KMS-11 (cell line): ENCODE measurements at regions not wholly inside any gene's neighbourhood (a gene's known extent, or its start where the extent isn't known, plus 50 kb on each side); places are given as distances from the start of the nearest gene placed in this dataset.

Experiments
- H2AFZ ChIP-seq: fragments of 200-600 bp; sonication (generic); 2 replicates; pipeline ENCODE4 v1.6.1; 2016; ENCODE audit warnings: antibody characterized with exemption, mixed run types, low read depth
- H3K27ac ChIP-seq: fragments of 200-600 bp; sonication (generic); 2 replicates; pipeline ENCODE4 v1.6.1; 2016; ENCODE audit warnings: mild to moderate bottlenecking, mixed run types
- H3K27me3 ChIP-seq: fragments of 200-600 bp; sonication (generic); 2 replicates; pipeline ENCODE4 v1.6.1; 2017; ENCODE audit warnings: mild to moderate bottlenecking, low read depth, mixed run types, moderate library complexity; ENCODE audit not compliant: insufficient read depth
- H3K36me3 ChIP-seq: fragments of 200-600 bp; sonication (generic); 2 replicates; pipeline ENCODE4 v1.6.1; 2017; ENCODE audit warnings: mild to moderate bottlenecking, mixed run types; ENCODE audit not compliant: insufficient read depth
- H3K4me1 ChIP-seq: fragments of 200-600 bp; sonication (generic); 2 replicates; pipeline ENCODE4 v1.6.1; 2016; ENCODE audit warnings: mild to moderate bottlenecking, low read depth, mixed run types; ENCODE audit not compliant: poor library complexity, severe bottlenecking
- H3K4me2 ChIP-seq: fragments of 200-600 bp; sonication (generic); 2 replicates; pipeline ENCODE4 v1.7.0; 2016; ENCODE audit warnings: mild to moderate bottlenecking, mixed run types
- H3K4me3 ChIP-seq: fragments of 200-600 bp; sonication (generic); IDR thresholded peaks from 2 replicates; pipeline ENCODE4 v1.6.1; 2017; ENCODE audit warnings: low read depth, low read length, mixed read lengths; ENCODE audit not compliant: insufficient read depth
- H3K79me2 ChIP-seq: fragments of 200-600 bp; sonication (generic); 2 replicates; pipeline ENCODE4 v1.6.1; 2016; ENCODE audit warnings: low read depth, mixed run types; ENCODE audit not compliant: insufficient read depth
- H3K9ac ChIP-seq: fragments of 200-600 bp; sonication (generic); 2 replicates; pipeline ENCODE4 v1.6.1; 2016; ENCODE audit warnings: mild to moderate bottlenecking, mixed run types
- H4K20me1 ChIP-seq: fragments of 200-600 bp; sonication (generic); 2 replicates; pipeline ENCODE4 v1.6.1; 2016; ENCODE audit warnings: mild to moderate bottlenecking, mixed run types; ENCODE audit not compliant: insufficient read depth
- TF ChIP-seq, protein P1 (sequence below): fragments of 200-600 bp; sonication (generic); conservative IDR thresholded peaks from 2 replicates; pipeline ENCODE4 v1.6.1; 2017; ENCODE audit warnings: low read depth, mild to moderate bottlenecking, antibody characterized with exemption, low read length, moderate library complexity, mixed read lengths

DNA sequence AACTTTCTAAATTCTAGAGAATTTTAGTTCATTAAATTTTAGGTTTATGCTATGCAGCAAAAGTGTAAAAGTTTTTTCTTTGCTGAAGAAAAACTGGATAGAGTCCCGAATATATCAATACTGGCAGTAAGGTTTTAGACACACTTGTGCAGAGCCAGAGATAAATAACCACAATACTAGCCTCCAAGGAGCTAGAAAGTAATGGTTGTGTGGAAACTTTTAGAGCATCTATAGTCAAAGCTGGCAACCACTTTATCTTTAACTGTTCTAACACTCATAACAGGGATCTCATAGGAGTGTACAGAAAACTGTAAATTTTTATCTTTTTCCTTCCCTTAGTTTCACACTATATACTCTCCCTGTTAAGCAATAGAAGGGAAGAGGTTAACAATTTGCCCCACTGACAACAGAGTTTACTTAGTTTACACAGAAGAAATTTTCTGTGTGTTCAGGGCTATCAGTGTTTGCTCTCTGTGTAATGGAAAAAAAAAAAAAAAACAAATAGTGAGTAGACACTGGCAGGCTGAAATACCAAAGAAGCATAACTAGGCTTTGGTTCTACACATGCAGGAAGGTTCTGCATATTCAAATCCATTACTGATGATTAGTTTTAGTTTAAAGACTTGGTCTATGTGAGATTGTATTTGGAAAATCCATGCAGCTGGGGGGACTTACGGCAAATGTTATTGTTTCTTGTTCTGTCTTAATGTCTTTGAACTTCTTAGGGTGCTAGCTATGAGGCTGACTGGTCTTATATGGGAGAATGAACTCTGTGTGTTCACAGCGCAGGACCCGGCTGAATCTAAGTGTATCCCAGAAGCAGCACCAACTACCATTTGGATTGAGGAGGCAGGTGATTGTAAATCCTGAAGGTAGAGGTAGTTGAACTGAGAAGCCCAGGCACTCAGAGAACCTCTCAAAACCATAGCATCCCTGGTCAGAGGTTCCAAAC is 187.6 kb downstream of the PCSK1 start:
- H3K4me1 ChIP-seq, result no peaks in the 10 kb centered on the region
- no peak overlapping the region for H2AFZ ChIP-seq
- H3K79me2 ChIP-seq, result no peaks in the 10 kb centered on the region
- H3K9ac ChIP-seq, result no peak overlapping the region
- no peaks in the 10 kb centered on the region for H4K20me1 ChIP-seq
- no peak overlapping the region for H3K4me3 ChIP-seq
- no peaks in the 10 kb centered on the region for H3K27me3 ChIP-seq
- no peak overlapping the region for H3K27ac ChIP-seq
- TF ChIP-seq, protein P1, sequence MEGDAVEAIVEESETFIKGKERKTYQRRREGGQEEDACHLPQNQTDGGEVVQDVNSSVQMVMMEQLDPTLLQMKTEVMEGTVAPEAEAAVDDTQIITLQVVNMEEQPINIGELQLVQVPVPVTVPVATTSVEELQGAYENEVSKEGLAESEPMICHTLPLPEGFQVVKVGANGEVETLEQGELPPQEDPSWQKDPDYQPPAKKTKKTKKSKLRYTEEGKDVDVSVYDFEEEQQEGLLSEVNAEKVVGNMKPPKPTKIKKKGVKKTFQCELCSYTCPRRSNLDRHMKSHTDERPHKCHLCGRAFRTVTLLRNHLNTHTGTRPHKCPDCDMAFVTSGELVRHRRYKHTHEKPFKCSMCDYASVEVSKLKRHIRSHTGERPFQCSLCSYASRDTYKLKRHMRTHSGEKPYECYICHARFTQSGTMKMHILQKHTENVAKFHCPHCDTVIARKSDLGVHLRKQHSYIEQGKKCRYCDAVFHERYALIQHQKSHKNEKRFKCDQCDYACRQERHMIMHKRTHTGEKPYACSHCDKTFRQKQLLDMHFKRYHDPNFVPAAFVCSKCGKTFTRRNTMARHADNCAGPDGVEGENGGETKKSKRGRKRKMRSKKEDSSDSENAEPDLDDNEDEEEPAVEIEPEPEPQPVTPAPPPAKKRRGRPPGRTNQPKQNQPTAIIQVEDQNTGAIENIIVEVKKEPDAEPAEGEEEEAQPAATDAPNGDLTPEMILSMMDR, result no peak
- no peak overlapping the region for H3K4me2 ChIP-seq
- no peaks in the 10 kb centered on the region for H3K36me3 ChIP-seq

DNA sequence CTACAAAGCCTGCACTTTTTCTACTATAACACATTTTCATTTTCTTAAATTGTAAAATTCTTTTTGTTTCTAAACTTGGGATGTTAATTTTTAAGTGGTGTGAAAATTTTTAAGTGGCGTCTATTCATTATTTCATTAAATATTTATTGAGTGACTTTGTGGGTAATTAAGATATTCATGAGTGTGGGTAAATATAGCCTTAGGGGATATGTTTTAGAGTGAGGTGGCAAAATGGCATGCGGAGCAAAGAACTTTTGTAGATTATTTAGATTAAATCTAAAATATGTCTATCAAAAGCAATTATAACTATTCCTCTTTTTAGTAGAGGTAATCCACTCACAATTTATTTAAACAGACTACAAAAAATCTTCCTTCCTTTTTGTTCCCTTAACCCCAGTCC is 188.4 kb downstream of the PCSK1 start:
- no peak overlapping the region for H3K4me2 ChIP-seq
- H3K4me1 ChIP-seq, result no peaks in the 10 kb centered on the region

DNA sequence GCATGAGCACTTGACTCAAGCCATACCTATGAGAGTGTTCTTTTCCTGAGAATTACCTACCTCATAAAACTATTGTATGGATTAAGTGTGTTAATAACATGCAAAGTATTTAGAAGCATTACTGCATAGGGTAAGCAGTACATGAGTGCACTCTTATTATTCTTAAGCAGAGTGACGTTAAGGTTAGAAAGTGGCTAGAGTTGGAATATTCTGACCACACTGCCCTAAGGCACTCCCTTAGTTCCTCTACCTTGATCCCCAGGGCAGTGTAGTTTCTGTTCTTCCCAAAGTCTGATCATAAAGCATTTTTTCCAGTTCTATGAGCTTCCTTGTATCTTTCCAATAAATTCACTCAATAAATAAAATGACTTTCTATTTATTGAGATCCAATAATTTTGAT is 189.2 kb downstream of the PCSK1 start:
- H3K4me3 ChIP-seq, result no peak overlapping the region
- no peak overlapping the region for H3K9ac ChIP-seq
- no peaks in the 10 kb centered on the region for H3K27me3 ChIP-seq
- no peaks in the 10 kb centered on the region for H4K20me1 ChIP-seq
- no peak overlapping the region for H3K27ac ChIP-seq
- no peaks in the 10 kb centered on the region for H3K79me2 ChIP-seq
- TF ChIP-seq, protein P1, result no peak
- no peaks in the 10 kb centered on the region for H3K36me3 ChIP-seq
- no peaks in the 10 kb centered on the region for H3K4me1 ChIP-seq
- no peak overlapping the region for H3K4me2 ChIP-seq
- no peak overlapping the region for H2AFZ ChIP-seq

More for the DNA sequence above, 188.4 kb downstream of the PCSK1 start:
- no peak overlapping the region for H3K27ac ChIP-seq
- H4K20me1 ChIP-seq, result no peaks in the 10 kb centered on the region
- no peaks in the 10 kb centered on the region for H3K79me2 ChIP-seq
- no peak overlapping the region for H3K9ac ChIP-seq
- no peak overlapping the region for H3K4me3 ChIP-seq
- H3K36me3 ChIP-seq, result no peaks in the 10 kb centered on the region
- no peak overlapping the region for H2AFZ ChIP-seq
- no peaks in the 10 kb centered on the region for H3K27me3 ChIP-seq
- TF ChIP-seq, protein P1, result no peak

DNA sequence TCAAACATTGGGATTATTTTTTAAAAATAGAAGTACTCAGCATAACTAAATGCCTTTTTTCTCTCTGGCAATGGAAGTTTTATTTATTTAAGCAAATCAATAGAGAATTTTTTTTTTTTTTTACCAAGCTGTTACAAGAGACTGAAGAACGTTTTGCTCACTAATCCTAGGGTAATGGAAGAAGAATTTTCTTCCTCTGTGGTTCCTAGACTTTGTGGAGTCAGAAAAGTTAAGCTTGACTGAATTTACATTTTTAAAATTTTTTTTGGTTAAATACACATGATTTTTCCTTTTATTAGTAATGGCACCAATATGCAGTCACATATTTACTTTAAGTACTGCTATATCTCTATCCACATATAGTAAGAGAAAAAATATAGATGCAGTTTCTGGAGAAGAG is 189.8 kb downstream of the PCSK1 start:
- Histone ChIP-seq H3K9ac (no peak overlapping the region), H3K36me3 (no peaks in the 10 kb centered on the region), H3K4me3 (no peak overlapping the region), H3K4me2 (no peak overlapping the region), H2AFZ (no peak overlapping the region), H3K27ac (no peak overlapping the region), H4K20me1 (no peaks in the 10 kb centered on the region), H3K4me1 (no peaks in the 10 kb centered on the region), H3K27me3 (no peaks in the 10 kb centered on the region), H3K79me2 (no peaks in the 10 kb centered on the region)
- TF ChIP-seq, protein P1, result no peak
